ENCODE measurements at regions not wholly inside any gene's neighbourhood (a gene's known extent, or its start where the extent isn't known, plus 50 kb on each side); places are given as distances from the start of the nearest gene placed in this dataset.
"Not testable (repeated sequence)": the region's sequence is repeated elsewhere in the genome, so short reads cannot be mapped to it uniquely, and the experiment has no call there.

- not testable (repeated sequence) for DNase-seq (ENCODE audit: low read depth)
Observed at GRCh38 chr15:75792236-75792635, 51.0 kb upstream of the UBE2Q2 start.

GRCh38 chr15:75791337-75791713 lies 51.9 kb upstream of the UBE2Q2 start:
- no peak for DNase-seq (ENCODE audit: low read depth)

DNA sequence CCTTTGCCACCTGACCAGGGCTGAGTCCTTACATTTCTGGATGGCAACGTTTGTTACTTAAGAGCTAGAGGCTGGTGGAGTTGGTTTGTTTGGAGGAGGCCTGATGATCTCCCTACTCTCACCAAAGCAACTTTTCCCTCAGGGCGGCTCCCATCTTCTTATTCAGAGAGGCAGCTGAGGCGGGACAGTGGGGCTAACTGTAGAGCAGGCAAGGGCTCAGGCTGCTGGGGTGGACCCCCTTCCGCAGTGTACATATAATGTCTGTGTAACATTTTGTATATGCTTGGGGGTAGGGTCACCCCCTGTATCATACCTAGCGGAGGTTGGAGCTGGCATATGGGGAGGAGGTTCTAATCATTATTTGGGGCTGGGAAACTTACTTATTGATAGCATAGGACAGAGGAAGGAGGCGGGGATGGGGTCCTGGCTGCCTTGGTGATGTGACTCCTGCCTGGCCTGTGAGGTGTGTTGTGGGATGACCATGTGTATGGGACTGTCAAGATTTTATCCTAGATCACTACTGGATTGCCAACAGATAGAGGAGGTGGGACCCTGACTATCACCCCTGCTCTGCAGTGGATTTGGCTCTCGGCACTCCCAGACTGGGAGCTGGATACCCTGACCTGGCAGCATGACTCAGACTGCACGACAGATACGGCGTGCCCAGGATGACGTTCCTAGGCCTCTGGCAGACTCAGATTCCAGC lies 52.5 kb upstream of the UBE2Q2 start:
- DNase-seq (ENCODE audit: low read depth): peak; percentile 24

DNA sequence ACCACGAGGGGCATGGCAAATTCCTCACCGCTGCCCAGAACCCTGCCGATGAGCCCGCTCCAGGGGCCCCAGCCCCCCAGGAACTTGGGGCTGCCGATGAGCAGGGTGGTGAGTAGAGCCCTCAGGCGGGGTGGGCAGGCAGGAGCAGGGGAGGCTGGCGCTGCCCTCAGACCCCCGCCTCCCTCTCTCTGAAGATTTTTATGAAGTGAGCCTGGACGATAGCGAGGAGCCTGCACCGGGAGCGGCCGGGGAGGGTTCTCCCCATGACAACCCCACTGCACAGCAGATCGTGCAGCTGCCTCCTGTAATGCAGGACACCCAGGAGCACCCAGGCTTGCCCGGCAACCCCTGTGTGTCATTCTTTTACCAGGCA lies 56.7 kb upstream of the UBE2Q2 start:
- no peak for DNase-seq (ENCODE audit: low read depth)

DNA sequence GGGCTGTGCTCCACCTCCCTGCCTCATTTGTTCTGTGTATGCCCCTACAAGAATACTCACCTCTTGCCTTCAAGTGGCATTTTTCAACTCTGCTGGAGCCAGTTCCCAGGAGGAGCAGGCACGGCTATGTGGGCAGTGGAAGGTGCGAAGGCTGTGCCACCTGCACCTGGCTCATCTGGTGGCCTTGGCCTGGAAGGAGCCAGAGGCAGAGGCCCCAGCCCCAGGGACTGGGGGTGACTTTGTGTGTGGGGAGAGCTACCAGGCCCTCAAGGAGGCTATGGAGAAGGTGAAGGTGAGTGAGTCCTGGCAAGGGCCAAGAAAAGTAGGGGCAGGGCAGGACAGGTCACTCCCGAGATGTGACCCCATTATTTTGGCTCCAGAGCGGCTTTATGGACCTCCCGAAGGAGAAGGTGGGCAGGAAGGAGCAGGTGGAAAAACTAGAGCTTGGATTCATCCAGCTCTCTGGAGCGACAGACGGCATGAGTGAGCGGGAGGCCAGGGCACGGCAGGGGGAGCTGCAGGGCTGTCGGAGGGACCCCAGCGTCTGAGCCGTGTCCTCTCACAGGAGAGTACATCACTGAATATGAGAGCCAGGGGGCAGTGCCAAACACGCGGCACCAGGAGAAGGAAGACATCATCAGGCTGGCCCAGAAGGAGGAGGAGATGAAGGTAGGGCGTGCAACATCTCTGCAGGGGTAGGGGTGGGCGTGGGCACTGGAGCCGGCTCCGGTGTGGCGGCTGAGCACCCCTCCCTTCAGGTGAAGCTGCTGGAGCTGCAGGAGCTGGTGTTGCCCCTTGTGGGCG lies 57.3 kb upstream of the UBE2Q2 start:
- DNase-seq (ENCODE audit: low read depth): peak; percentile 38

GRCh38 chr15:75784511-75785480 lies 58.5 kb upstream of the UBE2Q2 start:
- DNase-seq (ENCODE audit: low read depth): not testable (repeated sequence)

GRCh38 chr15:75783566-75783965 lies 59.7 kb upstream of the UBE2Q2 start:
- not testable (repeated sequence) for DNase-seq (ENCODE audit: low read depth)

DNA sequence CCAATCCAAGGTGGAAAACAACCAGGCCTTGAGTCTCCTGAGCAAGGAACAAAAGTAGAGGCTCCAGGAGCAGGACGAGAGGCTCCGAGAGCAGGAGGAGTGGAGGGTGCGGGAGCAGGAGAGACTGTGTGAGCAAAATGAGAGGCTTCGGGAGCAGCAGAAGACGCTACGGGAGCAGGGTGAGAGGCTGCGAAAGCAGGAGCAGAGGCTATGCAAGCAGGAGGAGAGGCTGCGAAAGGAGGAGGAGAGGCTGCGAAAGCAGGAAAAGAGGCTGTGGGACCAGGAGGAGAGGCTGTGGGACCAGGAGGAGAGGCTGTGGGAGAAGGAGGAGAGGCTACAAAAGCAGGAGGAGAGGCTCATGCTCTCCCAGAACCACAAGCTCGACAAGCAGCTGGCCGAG lies 60.3 kb upstream of the UBE2Q2 start:
- DNase-seq (ENCODE audit: low read depth): no peak

- not testable (repeated sequence) for DNase-seq (ENCODE audit: low read depth)
Observed at GRCh38 chr15:75780995-75781394, 62.3 kb upstream of the UBE2Q2 start.

GRCh38 chr15:75779504-75779903 lies 63.7 kb upstream of the UBE2Q2 start:
- no peak for DNase-seq (ENCODE audit: low read depth)

DNA sequence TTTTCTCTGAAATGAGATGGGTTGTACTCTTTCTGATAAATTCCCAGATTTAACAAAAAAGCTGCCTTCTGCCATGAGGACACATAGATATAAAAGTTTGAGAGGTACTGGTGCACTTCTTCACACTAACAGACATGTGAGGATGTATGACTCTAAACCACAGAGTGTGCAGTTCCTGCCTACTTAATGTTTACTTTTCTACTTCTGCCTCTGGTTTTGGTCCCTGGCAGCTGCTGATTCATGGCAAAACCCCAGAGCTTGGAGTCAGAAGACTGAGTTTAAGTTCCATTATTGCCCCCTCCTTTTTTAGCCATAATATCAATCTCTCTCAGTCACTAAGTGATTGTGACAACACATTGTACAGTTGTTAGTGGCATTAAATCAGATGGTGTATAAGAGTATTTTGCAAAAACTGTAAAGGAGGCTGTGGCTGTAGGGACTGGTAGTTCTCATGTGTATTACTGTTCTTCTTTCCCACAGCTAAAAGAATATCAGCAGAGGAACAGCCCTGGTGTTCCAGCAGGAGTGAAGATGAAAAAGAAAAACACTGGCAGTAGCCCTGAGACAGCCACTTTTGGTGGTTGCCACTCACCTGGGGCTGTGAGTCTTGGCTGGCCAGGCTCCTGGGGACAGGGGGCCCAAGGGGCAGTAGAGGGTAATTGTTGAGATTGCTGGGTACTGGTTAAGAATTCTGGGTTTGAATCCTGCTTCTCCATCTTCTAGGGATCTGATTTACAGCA lies 64.4 kb upstream of the CSPG4 start:
- DNase-seq (ENCODE audit: low read depth): peak; percentile 87

DNA sequence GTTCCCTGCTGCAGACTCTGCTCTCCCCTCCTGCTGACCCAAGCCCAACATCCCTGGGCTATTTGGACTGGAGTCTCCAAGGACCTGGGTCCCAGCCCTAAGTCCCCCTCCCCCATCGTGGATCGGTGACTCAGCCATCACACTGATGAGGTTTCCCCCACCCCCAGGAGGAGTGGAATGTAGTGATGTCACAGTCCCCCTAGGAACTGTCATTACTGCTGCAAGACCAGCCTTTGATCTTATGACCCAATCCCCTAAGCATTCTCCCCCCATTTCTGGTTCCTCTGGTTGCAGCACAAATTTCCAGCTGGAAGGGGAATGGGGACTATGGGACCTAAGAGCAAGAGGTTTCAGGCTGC lies 63.4 kb upstream of the CSPG4 start:
- peak; percentile 63 for DNase-seq (ENCODE audit: low read depth)

- no peak for DNase-seq (ENCODE audit: low read depth)
Observed at GRCh38 chr15:75775296-75776064, 62.8 kb upstream of the CSPG4 start.

DNA sequence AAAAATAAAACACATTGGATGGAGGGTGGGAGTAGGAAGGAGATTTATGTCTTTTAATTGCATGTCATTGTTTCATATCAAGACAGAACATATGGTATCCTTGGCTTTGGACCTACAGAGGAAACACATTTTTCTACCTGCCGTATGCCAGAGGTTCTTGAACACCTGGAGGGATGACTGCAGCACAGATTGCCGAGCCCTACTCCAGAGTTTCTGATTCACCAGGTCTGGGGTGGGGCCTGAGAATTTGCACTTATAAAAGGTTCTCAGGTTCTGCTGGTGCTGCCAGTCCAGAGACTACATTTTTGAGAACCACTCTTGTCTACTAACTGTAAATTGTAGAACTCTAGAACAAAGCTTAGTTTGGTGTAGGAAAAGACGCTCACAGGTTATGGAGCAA lies 61.3 kb upstream of the CSPG4 start:
- DNase-seq (ENCODE audit: low read depth): not testable (repeated sequence)

- DNase-seq (ENCODE audit: low read depth): not testable (repeated sequence)
Observed at GRCh38 chr15:75771054-75771453, 58.4 kb upstream of the CSPG4 start.

GRCh38 chr15:75770131-75770530 lies 57.5 kb upstream of the CSPG4 start:
- DNase-seq (ENCODE audit: low read depth): no peak

DNA sequence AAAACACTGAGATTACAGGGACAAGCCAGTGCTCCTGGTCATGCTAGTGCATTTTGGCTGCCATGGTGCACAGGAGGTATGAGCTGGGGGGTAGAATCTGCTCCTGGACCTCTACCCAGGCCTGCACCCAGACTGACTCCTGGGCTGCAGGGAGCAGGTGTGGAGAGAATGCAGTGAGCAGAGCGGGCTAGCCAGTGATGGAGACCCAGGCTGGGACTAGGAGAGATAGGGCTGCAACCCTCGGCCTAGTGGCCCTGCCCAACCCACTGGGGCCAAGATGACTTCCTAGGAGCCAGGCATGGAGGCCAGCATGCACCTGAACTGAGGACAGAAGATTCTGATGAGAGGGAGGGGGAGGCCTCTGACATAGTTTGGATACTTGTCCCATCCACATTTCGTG lies 55.9 kb upstream of the CSPG4 start:
- DNase-seq (ENCODE audit: low read depth): not testable (repeated sequence)

- DNase-seq (ENCODE audit: low read depth): not testable (repeated sequence)
Observed at GRCh38 chr15:75765551-75766305, 53.1 kb upstream of the CSPG4 start.

- not testable (repeated sequence) for DNase-seq (ENCODE audit: low read depth)
Observed at GRCh38 chr15:75764845-75765550, 52.4 kb upstream of the CSPG4 start.

Measured in HT1080 (cell line).